ENCODE measurements at regions not wholly inside any gene's neighbourhood (a gene's known extent, or its start where the extent isn't known, plus 50 kb on each side); places are given as distances from the start of the nearest gene placed in this dataset.

- no peak overlapping the region for H3K4me3 ChIP-seq
- intact Hi-C loops (cut with DNase I; ENCODE audit: low total_unique reads), result no loop called here
- no peak for DNase-seq
- no peaks in the 10 kb centered on the region for H3K27me3 ChIP-seq
- H3K9me3 ChIP-seq, result no peaks in the 10 kb centered on the region
- H3K27ac ChIP-seq, result no peak overlapping the region
- TF ChIP-seq POLR2A (IDR thresholded peaks at IDR 0.05) (no peak), POLR2AphosphoS5 (IDR thresholded peaks at IDR 0.05) (no peak), EP300 (IDR thresholded peaks at IDR 0.05) (no peak), CTCF (IDR thresholded peaks at IDR 0.05) (no peak)
- no peaks in the 10 kb centered on the region for H3K36me3 ChIP-seq
- H3K4me1 ChIP-seq, result no peaks in the 10 kb centered on the region
- 66 to 80% (median 76%) methylated on average over 4 of the region's 4 CpGs for WGBS, 5 donors
Observed at GRCh38 chr7:33692956-33693355, 212.4 kb upstream of the BMPER start.

GRCh38 chr7:33694006-33694405, 211.3 kb upstream of the BMPER start:
- no peak for TF ChIP-seq CTCF (IDR thresholded peaks at IDR 0.05)
- no peak for TF ChIP-seq EP300 (IDR thresholded peaks at IDR 0.05)
- intact Hi-C loops (cut with DNase I; ENCODE audit: low total_unique reads), result no loop called here
- Histone ChIP-seq H3K27ac (no peak overlapping the region), H3K4me3 (no peak overlapping the region), H3K4me1 (no peaks in the 10 kb centered on the region), H3K36me3 (no peaks in the 10 kb centered on the region), H3K27me3 (no peaks in the 10 kb centered on the region), H3K9me3 (no peaks in the 10 kb centered on the region)
- WGBS, 5 donors, result 29 to 45% (median 42%) methylated on average over 2 of the region's 2 CpGs
- DNase-seq, result no peak

- Histone ChIP-seq H3K4me1 (no peaks in the 10 kb centered on the region), H3K36me3 (no peaks in the 10 kb centered on the region), H3K27ac (no peak overlapping the region), H3K4me3 (no peak overlapping the region), H3K9me3 (peaks cover 2 to 19% (median 11%) of the 10 kb centered on the region in 4 donors), H3K27me3 (no peaks in the 10 kb centered on the region)
- DNase-seq, result no peak
- no peak for TF ChIP-seq POLR2A (IDR thresholded peaks at IDR 0.05)
- TF ChIP-seq CTCF (IDR thresholded peaks at IDR 0.05), result no peak
- no peak for TF ChIP-seq EP300 (IDR thresholded peaks at IDR 0.05)
- TF ChIP-seq POLR2AphosphoS5 (IDR thresholded peaks at IDR 0.05), result no peak
- intact Hi-C loops (cut with DNase I; ENCODE audit: low total_unique reads), result no loop called here
- 47 to 67% (median 60%) methylated on average over 3 of the region's 3 CpGs for WGBS, 5 donors
Observed at GRCh38 chr7:33697616-33698015, 207.7 kb upstream of the BMPER start.

- no peaks in the 10 kb centered on the region for H3K36me3 ChIP-seq
- peaks cover 2 to 19% (median 11%) of the 10 kb centered on the region in 4 donors for H3K9me3 ChIP-seq
- no peak overlapping the region for H3K4me3 ChIP-seq
- H3K27me3 ChIP-seq, result no peaks in the 10 kb centered on the region
- intact Hi-C loops (cut with DNase I; ENCODE audit: low total_unique reads), result no loop called here
- H3K4me1 ChIP-seq, result no peaks in the 10 kb centered on the region
- 77 to 92% (median 91%) methylated on average over 7 of the region's 7 CpGs for WGBS, 5 donors
- DNase-seq, result no peak
- TF ChIP-seq POLR2A (IDR thresholded peaks at IDR 0.05), result no peak
- no peak for TF ChIP-seq CTCF (IDR thresholded peaks at IDR 0.05)
- TF ChIP-seq EP300 (IDR thresholded peaks at IDR 0.05), result no peak
- TF ChIP-seq POLR2AphosphoS5 (IDR thresholded peaks at IDR 0.05), result no peak
- H3K27ac ChIP-seq, result no peak overlapping the region
Observed at GRCh38 chr7:33698041-33698440, 207.3 kb upstream of the BMPER start.

All from stomach (tissue), 8 donors.